ENCODE measurements at regions not wholly inside any gene's neighbourhood (a gene's known extent, or its start where the extent isn't known, plus 50 kb on each side); places are given as distances from the start of the nearest gene placed in this dataset.

DNA sequence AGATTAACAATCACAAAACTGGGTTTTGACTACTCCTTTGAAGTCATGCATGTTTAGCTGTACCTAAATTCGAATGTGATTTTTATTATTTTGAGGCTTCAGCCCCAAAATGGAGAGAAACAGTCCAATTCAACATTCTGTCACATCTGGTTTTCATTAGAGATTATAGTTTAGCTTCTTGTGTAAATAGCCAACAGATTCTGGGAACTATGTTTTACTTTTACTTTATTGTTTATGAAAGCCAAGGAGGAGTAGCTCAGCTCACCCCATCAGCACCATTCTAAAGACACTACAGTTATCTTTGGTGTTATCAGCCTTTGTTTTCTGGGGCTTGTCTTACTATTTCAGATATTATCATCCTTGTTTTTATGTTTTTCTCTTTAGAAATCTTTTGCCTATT lies 465.0 kb upstream of the CWC22 start:
- no peak for TF ChIP-seq SIN3A (IDR thresholded peaks at IDR 0.05; ENCODE audit: borderline replicate concordance, insufficient read depth, low read depth, low read length)
- no peak for TF ChIP-seq POLR2AphosphoS5 (IDR thresholded peaks at IDR 0.05; ENCODE audit: low read depth, low read length)
- TF ChIP-seq, protein P1, sequence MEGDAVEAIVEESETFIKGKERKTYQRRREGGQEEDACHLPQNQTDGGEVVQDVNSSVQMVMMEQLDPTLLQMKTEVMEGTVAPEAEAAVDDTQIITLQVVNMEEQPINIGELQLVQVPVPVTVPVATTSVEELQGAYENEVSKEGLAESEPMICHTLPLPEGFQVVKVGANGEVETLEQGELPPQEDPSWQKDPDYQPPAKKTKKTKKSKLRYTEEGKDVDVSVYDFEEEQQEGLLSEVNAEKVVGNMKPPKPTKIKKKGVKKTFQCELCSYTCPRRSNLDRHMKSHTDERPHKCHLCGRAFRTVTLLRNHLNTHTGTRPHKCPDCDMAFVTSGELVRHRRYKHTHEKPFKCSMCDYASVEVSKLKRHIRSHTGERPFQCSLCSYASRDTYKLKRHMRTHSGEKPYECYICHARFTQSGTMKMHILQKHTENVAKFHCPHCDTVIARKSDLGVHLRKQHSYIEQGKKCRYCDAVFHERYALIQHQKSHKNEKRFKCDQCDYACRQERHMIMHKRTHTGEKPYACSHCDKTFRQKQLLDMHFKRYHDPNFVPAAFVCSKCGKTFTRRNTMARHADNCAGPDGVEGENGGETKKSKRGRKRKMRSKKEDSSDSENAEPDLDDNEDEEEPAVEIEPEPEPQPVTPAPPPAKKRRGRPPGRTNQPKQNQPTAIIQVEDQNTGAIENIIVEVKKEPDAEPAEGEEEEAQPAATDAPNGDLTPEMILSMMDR (IDR thresholded peaks at IDR 0.05) = no peak
- TF ChIP-seq REST (IDR thresholded peaks at IDR 0.05; ENCODE audit: insufficient read depth in 1 of 2, low read depth in 2 of 2, low read length in 1 of 2) = no peak
- Histone ChIP-seq H3K36me3 (ENCODE audit: control insufficient read depth, insufficient read depth, low read length) (no peaks in the 10 kb centered on the region), H3K27me3 (ENCODE audit: control insufficient read depth, insufficient read depth, low read length) (no peaks in the 10 kb centered on the region), H3K27ac (ENCODE audit: low read length) (no peak overlapping the region), H3K4me3 (ENCODE audit: low read depth in 2 of 2, low read length in 2 of 2) (no peak overlapping the region), H3K9me3 (ENCODE audit: control insufficient read depth, insufficient read depth, low read depth, low read length) (peaks cover 6% of the 10 kb centered on the region; the same call in 1 of the 2 replicates), H3K4me1 (ENCODE audit: control insufficient read depth, insufficient read depth, low read length) (no peaks in the 10 kb centered on the region)
- ATAC-seq = no peak
- no TSS peak for BruUV-seq (replicated peaks)
- DNase-seq (ENCODE audit: low read depth, low spot score) = no peak
- ChIA-PET CTCF (no interaction called here), POLR2A (no interaction called here)
- intact Hi-C loops (cut with micrococcal nuclease; ENCODE audit: unreplicated experiment) (no loop called here), in situ Hi-C loops (cut with HindIII; ENCODE audit: low pct_unique_long_range_greater_than_20kb, low sequenced_read_pairs) (no loop called here)

DNA sequence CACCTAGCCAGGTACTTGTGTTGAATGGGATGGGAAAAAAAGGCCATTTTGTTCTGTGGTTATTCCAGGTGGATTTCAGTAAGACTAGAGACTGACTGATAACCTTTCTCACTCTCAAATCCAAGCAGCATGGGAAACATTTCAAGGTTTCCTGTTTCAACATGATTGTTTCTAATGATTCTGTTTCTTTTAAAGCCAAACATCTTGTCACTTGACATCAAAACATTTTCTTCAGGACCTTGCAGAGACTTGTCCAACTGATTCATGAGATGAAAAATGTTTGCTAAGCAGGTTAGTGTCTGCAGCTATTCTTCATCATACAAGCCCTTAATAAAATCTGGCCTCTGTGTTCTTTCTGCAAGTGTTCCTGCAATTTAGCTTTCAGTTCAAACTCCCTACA lies 456.5 kb upstream of the CWC22 start:
- in situ Hi-C loops (cut with HindIII; ENCODE audit: low pct_unique_long_range_greater_than_20kb, low sequenced_read_pairs) = no loop called here
- Histone ChIP-seq H3K36me3 (ENCODE audit: control insufficient read depth, insufficient read depth, low read length) (no peaks in the 10 kb centered on the region), H3K4me1 (ENCODE audit: control insufficient read depth, insufficient read depth, low read length) (no peaks in the 10 kb centered on the region), H3K4me3 (ENCODE audit: low read depth in 2 of 2, low read length in 2 of 2) (no peak overlapping the region), H3K9me3 (ENCODE audit: control insufficient read depth, insufficient read depth, low read depth, low read length) (no peaks in the 10 kb centered on the region), H3K27ac (ENCODE audit: low read length) (no peak overlapping the region), H3K27me3 (ENCODE audit: control insufficient read depth, insufficient read depth, low read length) (no peaks in the 10 kb centered on the region)
- ChIA-PET POLR2A (no interaction called here), CTCF (no interaction called here)
- intact Hi-C loops (cut with micrococcal nuclease; ENCODE audit: unreplicated experiment) = no loop called here
- no TSS peak for BruUV-seq (replicated peaks)
- TF ChIP-seq REST (IDR thresholded peaks at IDR 0.05; ENCODE audit: insufficient read depth in 1 of 2, low read depth in 2 of 2, low read length in 1 of 2) (no peak), SIN3A (IDR thresholded peaks at IDR 0.05; ENCODE audit: borderline replicate concordance, insufficient read depth, low read depth, low read length) (no peak), TCF7L2 (IDR thresholded peaks at IDR 0.05; ENCODE audit: low read depth, low read length) (no peak), POLR2AphosphoS5 (IDR thresholded peaks at IDR 0.05; ENCODE audit: low read depth, low read length) (no peak)
- TF ChIP-seq, protein P1 (IDR thresholded peaks at IDR 0.05) = no peak
- DNase-seq (ENCODE audit: low read depth, low spot score) (no peak), ATAC-seq (no peak)
